NCI-H2107 (cell line): ENCODE measurements at regions not wholly inside any gene's neighbourhood (a gene's known extent, or its start where the extent isn't known, plus 50 kb on each side); places are given as distances from the start of the nearest gene placed in this dataset.
"Not testable (repeated sequence)": the region's sequence is repeated elsewhere in the genome, so short reads cannot be mapped to it uniquely, and the experiment has no call there.

Source experiments
- DNase-seq: peaks from one replicate; lab custom pipeline; 2025; lab: John Stamatoyannopoulos, UW

GRCh38 chr4:123026015-123026414 lies 103.6 kb upstream of the NUDT6 start:
- DNase-seq: not testable (repeated sequence)

GRCh38 chr4:123031664-123032063 lies 109.3 kb upstream of the NUDT6 start:
- no peak for DNase-seq

- DNase-seq: no peak
These were observed 111.6 kb upstream of the NUDT6 start for GRCh38 chr4:123034023-123034422.

GRCh38 chr4:123035239-123035638 lies 112.8 kb upstream of the NUDT6 start:
- no peak for DNase-seq

GRCh38 chr4:123037804-123038203 lies 115.4 kb upstream of the NUDT6 start:
- no peak for DNase-seq

GRCh38 chr4:123042095-123042494 lies 119.7 kb upstream of the NUDT6 start:
- DNase-seq: no peak

- DNase-seq: no peak
These were observed 120.6 kb upstream of the NUDT6 start for GRCh38 chr4:123043013-123043412.

GRCh38 chr4:123043793-123044425 lies 121.5 kb upstream of the NUDT6 start:
- DNase-seq: no peak

GRCh38 chr4:123046096-123046495 lies 123.7 kb upstream of the NUDT6 start:
- DNase-seq: no peak

- DNase-seq: no peak
These were observed 127.6 kb upstream of the NUDT6 start for GRCh38 chr4:123050018-123050417.

GRCh38 chr4:123052007-123052406 lies 129.6 kb upstream of the NUDT6 start:
- no peak for DNase-seq

- no peak for DNase-seq
These were observed 133.5 kb upstream of the NUDT6 start for GRCh38 chr4:123055943-123056342.

- no peak for DNase-seq
These were observed 137.8 kb upstream of the NUDT6 start for GRCh38 chr4:123060039-123060770.

GRCh38 chr4:123064390-123064789 lies 142.0 kb upstream of the NUDT6 start:
- no peak for DNase-seq

- DNase-seq: no peak
These were observed 145.7 kb upstream of the NUDT6 start for GRCh38 chr4:123068081-123068480.

- no peak for DNase-seq
These were observed 149.7 kb upstream of the NUDT6 start for GRCh38 chr4:123072060-123072459.

- no peak for DNase-seq
These were observed 151.3 kb upstream of the NUDT6 start for GRCh38 chr4:123073650-123074049.

- no peak for DNase-seq
These were observed 154.9 kb upstream of the NUDT6 start for GRCh38 chr4:123077330-123077729.

- DNase-seq: no peak
These were observed 159.6 kb upstream of the NUDT6 start for GRCh38 chr4:123081971-123082370.

GRCh38 chr4:123083646-123084045 lies 161.2 kb upstream of the NUDT6 start:
- no peak for DNase-seq

GRCh38 chr4:123088501-123088900 lies 166.1 kb upstream of the NUDT6 start:
- DNase-seq: no peak

GRCh38 chr4:123090886-123091285 lies 168.5 kb upstream of the NUDT6 start:
- DNase-seq: no peak

- no peak for DNase-seq
These were observed 170.2 kb upstream of the NUDT6 start for GRCh38 chr4:123092586-123092985.

GRCh38 chr4:123093236-123093635 lies 170.8 kb upstream of the NUDT6 start:
- no peak for DNase-seq
